ENCODE measurements at regions not wholly inside any gene's neighbourhood (a gene's known extent, or its start where the extent isn't known, plus 50 kb on each side); places are given as distances from the start of the nearest gene placed in this dataset.
A peak's percentile ranks its signal among the peaks of the same experiment; 100 is the strongest.

DNA sequence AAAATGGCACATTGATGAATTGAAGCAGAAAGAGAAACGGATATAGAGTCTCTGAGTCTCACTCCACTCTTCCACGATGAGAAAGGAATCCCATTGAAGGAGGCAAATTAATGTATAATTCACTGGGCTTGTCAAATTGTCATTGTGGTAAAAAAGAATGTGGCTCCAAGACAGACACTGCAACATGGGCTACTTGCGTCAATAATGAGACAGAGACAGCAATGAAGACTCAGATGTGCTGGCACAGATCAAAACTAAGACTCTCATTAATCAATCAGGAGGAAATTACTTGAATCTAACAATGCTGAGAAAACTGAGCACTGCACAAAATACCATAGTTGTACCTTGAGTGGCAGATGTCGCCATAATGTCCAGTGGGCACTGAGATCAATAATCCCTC is 1485.5 kb downstream of the TECRL start:
- no peak overlapping the region for H3K4me3 ChIP-seq (ENCODE audit: low read length)
- intact Hi-C loops (cut with DNase I), result no loop called here
- H3K4me1 ChIP-seq (ENCODE audit: control insufficient read depth, insufficient read depth, low read length), result no peaks in the 10 kb centered on the region
- 79% methylated on average over 4 of the region's 4 CpGs for WGBS
- no peak overlapping the region for H3K27ac ChIP-seq (ENCODE audit: low read length)
- no peaks in the 10 kb centered on the region for H3K9me3 ChIP-seq (ENCODE audit: control insufficient read depth, low read length)
- no peak for ATAC-seq
- no peak for DNase-seq
- H3K27me3 ChIP-seq (ENCODE audit: control insufficient read depth, insufficient read depth), result no peaks in the 10 kb centered on the region

DNA sequence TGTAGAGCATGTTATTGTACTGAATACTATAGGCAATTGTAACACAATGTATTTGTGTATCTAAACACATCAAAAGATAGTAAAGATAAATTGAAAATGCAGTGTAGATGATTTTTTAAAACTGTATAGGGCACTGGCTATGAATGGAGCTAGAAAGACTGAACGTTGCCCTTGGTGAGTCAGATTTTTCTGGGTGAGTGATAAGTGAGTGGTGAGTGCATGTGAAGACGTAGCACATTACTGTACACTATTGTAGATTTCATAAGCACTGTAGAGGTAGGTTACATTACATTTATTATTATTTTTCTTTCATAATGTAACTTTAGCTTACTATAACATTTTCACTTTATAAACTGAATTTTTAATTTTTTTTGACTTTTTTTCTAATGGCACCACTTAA is 1491.6 kb downstream of the TECRL start:
- Histone ChIP-seq H3K27ac (ENCODE audit: low read length) (no peak overlapping the region), H3K9me3 (ENCODE audit: control insufficient read depth, low read length) (no peaks in the 10 kb centered on the region), H3K27me3 (ENCODE audit: control insufficient read depth, insufficient read depth) (no peaks in the 10 kb centered on the region), H3K4me3 (ENCODE audit: low read length) (no peak overlapping the region), H3K4me1 (ENCODE audit: control insufficient read depth, insufficient read depth, low read length) (no peaks in the 10 kb centered on the region)
- WGBS, result 41% methylated on average over 2 of the region's 2 CpGs
- peak; percentile 62 to 81 for ATAC-seq
- intact Hi-C loops (cut with DNase I), result no loop called here
- DNase-seq, result no peak

DNA sequence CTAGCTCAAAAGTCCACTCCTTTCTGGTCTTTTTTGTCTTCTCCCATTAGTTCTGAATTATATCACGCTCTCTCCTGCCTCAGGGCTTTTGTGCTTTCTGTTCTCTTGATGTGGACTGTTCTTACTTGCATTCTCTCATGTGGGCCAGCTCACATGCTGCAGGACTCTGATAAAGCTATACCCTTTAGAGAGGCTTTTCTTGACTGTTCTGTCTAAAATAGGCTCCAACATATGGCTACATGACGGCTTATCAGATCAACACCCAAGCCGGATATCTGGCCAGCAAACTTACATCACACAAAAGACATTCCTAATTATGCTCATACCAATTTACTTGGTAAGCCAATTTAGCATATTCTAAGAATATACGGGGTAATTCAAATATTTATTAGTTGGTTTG is 1494.5 kb downstream of the TECRL start:
- intact Hi-C loops (cut with DNase I), result no loop called here
- WGBS, result 68% methylated on average over 4 of the region's 4 CpGs
- H3K27me3 ChIP-seq (ENCODE audit: control insufficient read depth, insufficient read depth), result no peaks in the 10 kb centered on the region
- no peak overlapping the region for H3K27ac ChIP-seq (ENCODE audit: low read length)
- DNase-seq, result no peak
- ATAC-seq, result no peak
- no peaks in the 10 kb centered on the region for H3K4me1 ChIP-seq (ENCODE audit: control insufficient read depth, insufficient read depth, low read length)
- no peaks in the 10 kb centered on the region for H3K9me3 ChIP-seq (ENCODE audit: control insufficient read depth, low read length)
- no peak overlapping the region for H3K4me3 ChIP-seq (ENCODE audit: low read length)

DNA sequence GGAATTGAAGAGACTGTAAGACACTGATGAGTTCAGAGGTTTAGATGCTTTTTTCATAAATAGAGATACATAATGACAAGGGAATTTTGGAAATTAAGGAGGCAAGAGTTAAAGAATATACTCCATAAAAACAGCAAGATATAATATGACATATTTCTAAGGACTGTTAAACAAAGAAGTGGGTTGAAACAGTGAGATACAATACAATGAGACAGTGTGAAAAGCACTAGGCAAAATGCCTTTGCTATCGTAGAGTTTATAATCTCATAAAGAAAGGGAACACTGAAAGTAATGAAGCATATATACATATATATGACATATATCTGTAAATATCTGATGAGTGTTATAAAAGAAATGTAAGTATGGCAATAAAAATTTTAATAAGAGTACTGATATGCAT is 1496.2 kb downstream of the TECRL start:
- 49% methylated on average over 1 of the region's 1 CpG for WGBS
- Histone ChIP-seq H3K9me3 (ENCODE audit: control insufficient read depth, low read length) (no peaks in the 10 kb centered on the region), H3K4me3 (ENCODE audit: low read length) (no peak overlapping the region), H3K27me3 (ENCODE audit: control insufficient read depth, insufficient read depth) (no peaks in the 10 kb centered on the region), H3K4me1 (ENCODE audit: control insufficient read depth, insufficient read depth, low read length) (no peaks in the 10 kb centered on the region), H3K27ac (ENCODE audit: low read length) (no peak overlapping the region)
- DNase-seq, result no peak
- intact Hi-C loops (cut with DNase I), result no loop called here
- ATAC-seq, result no peak

DNA sequence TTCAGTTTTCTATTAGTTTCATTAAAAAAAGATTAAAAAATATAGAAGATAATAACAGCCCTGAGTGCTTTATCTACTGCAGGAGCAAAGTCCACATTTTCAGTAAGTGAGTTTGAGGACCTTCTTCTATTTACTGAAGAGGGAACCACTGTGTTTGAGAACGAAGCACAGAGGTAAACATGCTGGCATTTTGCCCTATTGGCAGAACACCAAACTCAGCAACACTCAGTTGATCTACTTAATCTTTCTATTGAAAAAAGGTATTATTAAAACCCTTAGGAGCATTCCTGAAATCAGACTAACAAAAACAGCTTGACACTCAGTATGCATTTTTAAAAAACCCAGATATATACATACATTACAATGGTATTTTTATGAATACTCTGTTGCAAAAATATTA is 1496.7 kb downstream of the TECRL start:
- H3K4me1 ChIP-seq (ENCODE audit: control insufficient read depth, insufficient read depth, low read length), result no peaks in the 10 kb centered on the region
- no peak overlapping the region for H3K4me3 ChIP-seq (ENCODE audit: low read length)
- no peak for DNase-seq
- no peak overlapping the region for H3K27ac ChIP-seq (ENCODE audit: low read length)
- no peaks in the 10 kb centered on the region for H3K9me3 ChIP-seq (ENCODE audit: control insufficient read depth, low read length)
- intact Hi-C loops (cut with DNase I), result no loop called here
- 14% methylated on average over 1 of the region's 1 CpG for WGBS
- no peaks in the 10 kb centered on the region for H3K27me3 ChIP-seq (ENCODE audit: control insufficient read depth, insufficient read depth)
- no peak for ATAC-seq

DNA sequence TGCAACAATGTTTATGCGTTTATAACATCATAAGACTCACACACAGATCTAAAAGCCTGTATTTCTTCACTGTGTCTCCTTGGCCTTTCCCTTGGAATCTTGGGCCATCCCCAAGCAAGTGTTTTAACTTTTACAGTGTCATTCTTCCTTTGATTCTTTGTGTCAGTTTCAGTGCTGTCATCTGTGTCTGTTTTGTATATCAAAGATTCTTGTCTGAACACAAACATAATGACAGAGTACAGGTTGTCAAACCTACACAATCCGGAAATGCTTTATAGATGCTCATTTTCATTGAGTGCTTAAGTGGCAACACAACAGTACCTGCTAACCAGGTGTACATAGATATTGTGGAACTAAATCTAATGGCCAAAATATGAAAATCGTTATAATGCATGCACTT is 1500.0 kb downstream of the TECRL start:
- H3K27me3 ChIP-seq (ENCODE audit: control insufficient read depth, insufficient read depth), result no peaks in the 10 kb centered on the region
- no peaks in the 10 kb centered on the region for H3K4me1 ChIP-seq (ENCODE audit: control insufficient read depth, insufficient read depth, low read length)
- H3K4me3 ChIP-seq (ENCODE audit: low read length), result no peak overlapping the region
- ATAC-seq (no peak), DNase-seq (no peak)
- no peak overlapping the region for H3K27ac ChIP-seq (ENCODE audit: low read length)
- H3K9me3 ChIP-seq (ENCODE audit: control insufficient read depth, low read length), result no peaks in the 10 kb centered on the region
- WGBS, result 72% methylated on average over 3 of the region's 3 CpGs
- intact Hi-C loops (cut with DNase I), result no loop called here

DNA sequence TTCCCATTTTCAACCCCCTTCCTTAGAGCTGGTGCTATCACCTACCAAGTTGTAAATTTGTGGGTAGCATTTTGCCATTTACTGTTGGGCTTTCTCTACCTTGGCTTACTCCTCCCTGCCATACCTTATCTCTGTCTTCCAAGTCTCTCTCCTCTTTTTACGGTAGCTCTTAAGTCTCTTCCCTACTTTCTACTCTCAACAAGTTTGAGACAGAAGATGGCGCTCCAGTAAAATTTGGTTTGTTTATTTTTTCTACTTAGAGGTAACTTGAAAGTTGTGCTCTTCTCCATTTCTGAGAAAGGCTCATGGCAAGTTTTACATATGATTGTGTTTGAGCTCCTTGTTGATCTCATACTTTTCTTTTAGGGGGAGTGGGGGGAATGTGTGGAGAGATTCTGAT is 1508.1 kb downstream of the TECRL start:
- intact Hi-C loops (cut with DNase I), result no loop called here
- WGBS, result 81% methylated on average over 2 of the region's 2 CpGs

DNA sequence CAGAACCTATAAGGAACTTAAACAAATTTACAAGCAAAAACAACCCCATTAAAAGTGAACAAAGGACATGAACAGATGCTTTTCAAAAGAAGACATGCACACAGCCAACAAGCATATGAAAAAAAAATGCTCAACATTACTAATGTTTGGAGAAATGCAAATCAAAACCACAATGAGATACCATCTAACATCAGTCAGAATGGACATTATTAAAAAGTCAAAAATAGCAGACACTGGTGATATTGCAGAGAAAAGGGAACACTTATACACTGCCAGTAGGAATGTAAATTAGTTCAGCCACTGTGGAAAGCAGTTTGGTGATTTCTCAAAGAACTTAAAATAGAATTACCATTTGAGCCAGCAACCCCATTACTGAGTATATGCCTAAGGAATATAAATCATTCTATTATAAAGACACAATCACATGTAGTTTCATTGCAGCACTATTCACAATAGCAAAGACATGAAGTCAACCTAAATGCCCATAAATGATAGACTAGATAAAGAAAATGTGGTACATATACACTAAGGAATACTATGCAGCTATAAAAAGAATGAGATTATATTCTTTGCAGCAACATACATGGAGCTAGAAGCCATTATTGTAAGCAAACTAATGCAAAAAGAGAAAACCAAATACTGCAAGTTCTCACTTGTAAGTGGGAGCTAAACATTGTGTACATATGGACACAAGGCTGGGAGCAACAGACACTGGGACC is 1509.4 kb downstream of the TECRL start:
- ATAC-seq, result no peak
- no peak overlapping the region for H3K4me3 ChIP-seq (ENCODE audit: low read length)
- no peaks in the 10 kb centered on the region for H3K27me3 ChIP-seq (ENCODE audit: control insufficient read depth, insufficient read depth)
- H3K4me1 ChIP-seq (ENCODE audit: control insufficient read depth, insufficient read depth, low read length), result no peaks in the 10 kb centered on the region
- no peak for DNase-seq
- intact Hi-C loops (cut with DNase I), result no loop called here
- no peaks in the 10 kb centered on the region for H3K9me3 ChIP-seq (ENCODE audit: control insufficient read depth, low read length)
- no peak overlapping the region for H3K27ac ChIP-seq (ENCODE audit: low read length)

More for the DNA sequence above, 1508.1 kb downstream of the TECRL start:
- Histone ChIP-seq H3K4me1 (ENCODE audit: control insufficient read depth, insufficient read depth, low read length) (no peaks in the 10 kb centered on the region), H3K9me3 (ENCODE audit: control insufficient read depth, low read length) (no peaks in the 10 kb centered on the region), H3K4me3 (ENCODE audit: low read length) (no peak overlapping the region), H3K27ac (ENCODE audit: low read length) (no peak overlapping the region), H3K27me3 (ENCODE audit: control insufficient read depth, insufficient read depth) (no peaks in the 10 kb centered on the region)
- DNase-seq (no peak), ATAC-seq (no peak)

DNA sequence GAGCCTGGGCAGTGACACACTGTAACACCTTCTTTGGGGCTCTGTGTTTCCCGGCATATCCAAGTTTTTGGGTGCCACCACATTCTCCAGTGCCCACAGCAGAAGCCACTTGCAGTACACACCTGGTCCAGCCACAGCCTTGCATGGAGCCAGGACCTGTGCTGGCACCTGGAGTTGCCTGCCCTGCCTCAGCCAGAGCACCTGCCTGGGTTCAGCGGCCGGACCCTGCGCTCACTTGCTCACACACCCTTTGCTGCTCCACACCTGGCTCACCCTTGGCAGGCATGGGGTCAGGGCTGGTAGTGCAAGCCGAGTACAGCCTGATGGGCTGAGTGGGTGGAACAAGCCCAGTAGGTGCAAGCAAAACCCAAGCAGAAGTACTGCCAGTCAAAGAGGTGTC is 1511.1 kb downstream of the TECRL start:
- no peak overlapping the region for H3K4me3 ChIP-seq (ENCODE audit: low read length)
- H3K4me1 ChIP-seq (ENCODE audit: control insufficient read depth, insufficient read depth, low read length), result no peaks in the 10 kb centered on the region
- intact Hi-C loops (cut with DNase I), result no loop called here
- ATAC-seq (no peak), DNase-seq (peak in 2 of 3 donors; percentile 16 to 26)
- no peaks in the 10 kb centered on the region for H3K9me3 ChIP-seq (ENCODE audit: control insufficient read depth, low read length)
- H3K27ac ChIP-seq (ENCODE audit: low read length), result no peak overlapping the region
- H3K27me3 ChIP-seq (ENCODE audit: control insufficient read depth, insufficient read depth), result no peaks in the 10 kb centered on the region
- WGBS, result 90% methylated on average over 5 of the region's 5 CpGs

DNA sequence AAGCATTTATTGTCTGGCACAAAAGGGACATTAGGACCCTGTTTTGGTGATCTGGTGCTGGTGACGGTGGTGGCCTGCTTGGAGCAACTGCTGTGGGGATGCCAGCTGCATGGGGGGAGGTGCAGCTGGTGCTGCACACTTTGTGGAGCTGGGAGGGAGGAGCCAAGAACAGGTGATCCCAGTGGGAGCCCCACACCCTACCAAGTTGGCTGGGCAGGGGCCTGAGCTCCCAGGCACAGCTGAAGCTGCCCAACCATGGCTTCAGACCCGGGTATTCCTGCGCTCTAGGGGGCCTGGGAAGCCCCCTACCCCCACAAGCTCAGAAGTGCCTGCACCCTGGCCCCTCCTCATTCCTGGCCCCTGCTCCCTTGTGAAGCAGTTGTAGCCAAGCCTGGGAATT is 1512.5 kb downstream of the TECRL start:
- Histone ChIP-seq H3K27ac (ENCODE audit: low read length) (no peak overlapping the region), H3K9me3 (ENCODE audit: control insufficient read depth, low read length) (no peaks in the 10 kb centered on the region), H3K4me1 (ENCODE audit: control insufficient read depth, insufficient read depth, low read length) (no peaks in the 10 kb centered on the region), H3K27me3 (ENCODE audit: control insufficient read depth, insufficient read depth) (no peaks in the 10 kb centered on the region), H3K4me3 (ENCODE audit: low read length) (no peak overlapping the region)
- peak in 1 of 3 donors; percentile 11 for DNase-seq
- WGBS, result 80% methylated on average over 3 of the region's 3 CpGs
- ATAC-seq, result no peak
- intact Hi-C loops (cut with DNase I), result no loop called here

DNA sequence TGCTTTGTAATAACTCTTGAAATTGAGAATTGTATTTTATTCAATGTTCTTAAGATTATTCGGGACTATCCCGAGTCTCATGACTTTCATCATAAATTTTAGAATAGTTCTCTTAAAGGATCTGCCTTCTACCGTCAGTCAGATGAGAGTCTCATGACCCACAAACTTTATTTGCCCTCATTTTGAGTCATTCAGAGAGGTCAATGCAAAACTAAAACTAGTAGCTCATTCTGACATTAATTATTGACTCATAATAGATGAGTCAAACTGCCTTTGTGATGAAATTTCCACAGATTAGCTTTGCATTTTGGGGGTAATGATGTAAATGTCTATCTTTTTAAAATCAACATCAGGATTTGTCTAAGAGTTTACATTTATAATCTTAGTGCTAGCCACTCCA is 1527.3 kb downstream of the TECRL start:
- ATAC-seq, result no peak
- WGBS, result 83% methylated on average over 3 of the region's 3 CpGs
- no peaks in the 10 kb centered on the region for H3K4me1 ChIP-seq (ENCODE audit: control insufficient read depth, insufficient read depth, low read length)

DNA sequence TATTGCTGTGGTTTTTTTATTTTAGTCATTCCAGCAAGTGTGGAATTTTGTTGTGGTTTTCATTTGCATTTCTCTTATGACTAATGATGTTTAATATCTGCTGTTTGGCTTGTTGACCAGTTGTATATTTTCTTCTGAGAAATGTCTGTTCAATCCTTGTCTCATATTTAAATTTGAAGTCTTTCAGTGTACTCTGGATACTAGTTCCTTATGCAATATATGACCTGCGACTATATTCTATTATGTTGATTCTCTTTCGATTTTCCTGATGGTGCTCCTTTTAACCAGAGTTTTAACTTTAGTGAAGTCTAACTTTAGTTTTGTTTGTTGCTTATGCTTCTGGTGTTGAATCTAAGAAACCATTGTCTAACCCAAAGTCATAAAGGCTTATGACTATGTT is 1528.0 kb downstream of the TECRL start:
- intact Hi-C loops (cut with DNase I), result no loop called here
- ATAC-seq (no peak), DNase-seq (no peak)
- Histone ChIP-seq H3K27me3 (ENCODE audit: control insufficient read depth, insufficient read depth) (no peaks in the 10 kb centered on the region), H3K9me3 (ENCODE audit: control insufficient read depth, low read length) (no peaks in the 10 kb centered on the region), H3K4me3 (ENCODE audit: low read length) (no peak overlapping the region), H3K4me1 (ENCODE audit: control insufficient read depth, insufficient read depth, low read length) (no peaks in the 10 kb centered on the region), H3K27ac (ENCODE audit: low read length) (no peak overlapping the region)
- 79% methylated on average over 2 of the region's 2 CpGs for WGBS

More for the DNA sequence above, 1527.3 kb downstream of the TECRL start:
- intact Hi-C loops (cut with DNase I), result no loop called here
- Histone ChIP-seq H3K4me3 (ENCODE audit: low read length) (no peak overlapping the region), H3K27ac (ENCODE audit: low read length) (no peak overlapping the region), H3K27me3 (ENCODE audit: control insufficient read depth, insufficient read depth) (no peaks in the 10 kb centered on the region), H3K9me3 (ENCODE audit: control insufficient read depth, low read length) (no peaks in the 10 kb centered on the region)
- no peak for DNase-seq

Data from right cardiac atrium (tissue), 5 donors.